Caki2 (cell line): ENCODE measurements at regions not wholly inside any gene's neighbourhood (a gene's known extent, or its start where the extent isn't known, plus 50 kb on each side); places are given as distances from the start of the nearest gene placed in this dataset.
A peak's percentile ranks its signal among the peaks of the same experiment; 100 is the strongest.
"Not testable (repeated sequence)": the region's sequence is repeated elsewhere in the genome, so short reads cannot be mapped to it uniquely, and the experiment has no call there.

Source experiments
- DNase-seq: peaks from one replicate; pipeline ENCODE4 v3.0.0-alpha.2; 2015; ENCODE audit warnings: low read depth
- in situ Hi-C: cut with HindIII; loops from 2 replicates; pipeline ENCODE4 v1.10.0; 2016; ENCODE audit warnings: low sequenced_read_pairs, low pct_unique_long_range_greater_than_20kb, mixed read lengths

DNA sequence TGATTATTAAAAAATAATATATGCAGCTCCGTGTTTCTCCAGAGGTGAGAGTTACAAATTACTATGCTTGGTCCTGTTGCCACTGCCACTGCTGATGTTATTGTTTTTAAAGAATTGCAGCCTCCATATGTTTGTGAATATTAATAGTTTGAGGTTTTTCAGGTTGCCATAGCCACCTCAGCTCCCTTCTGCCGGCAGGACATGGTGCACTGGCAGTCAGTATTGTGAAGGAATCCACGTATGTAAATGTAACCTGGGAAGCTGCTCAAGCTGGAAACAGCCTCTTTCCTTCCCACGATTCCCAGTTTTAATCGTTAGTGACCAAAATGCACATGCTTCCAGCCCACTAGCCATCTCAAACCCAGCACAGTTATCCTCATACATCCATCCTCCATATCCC lies 184.4 kb upstream of the CCNG1 start:
- in situ Hi-C loops: no loop called here
- DNase-seq: no peak

GRCh38 chr5:163259495-163259894 lies 177.9 kb upstream of the CCNG1 start:
- DNase-seq: no peak
- in situ Hi-C loops: no loop called here

DNA sequence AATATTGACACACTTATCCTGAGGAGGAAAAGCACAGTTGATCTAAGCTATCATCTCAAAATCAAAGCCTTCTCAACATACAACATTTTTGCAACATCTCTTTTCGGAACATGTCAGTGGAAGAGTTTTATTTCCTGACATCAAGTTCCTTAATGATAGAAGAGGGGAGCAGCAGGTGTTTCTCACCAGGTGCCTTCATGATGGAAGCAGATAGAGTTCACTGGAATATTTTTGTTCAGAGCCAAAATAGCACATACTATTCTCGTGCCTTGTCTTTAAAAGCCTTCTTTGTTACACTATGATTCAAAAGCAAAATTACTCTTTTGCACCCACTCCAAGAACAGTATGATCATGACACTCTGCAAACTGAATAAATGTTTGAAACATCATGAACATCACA lies 176.9 kb upstream of the CCNG1 start:
- in situ Hi-C loops: no loop called here
- no peak for DNase-seq

DNA sequence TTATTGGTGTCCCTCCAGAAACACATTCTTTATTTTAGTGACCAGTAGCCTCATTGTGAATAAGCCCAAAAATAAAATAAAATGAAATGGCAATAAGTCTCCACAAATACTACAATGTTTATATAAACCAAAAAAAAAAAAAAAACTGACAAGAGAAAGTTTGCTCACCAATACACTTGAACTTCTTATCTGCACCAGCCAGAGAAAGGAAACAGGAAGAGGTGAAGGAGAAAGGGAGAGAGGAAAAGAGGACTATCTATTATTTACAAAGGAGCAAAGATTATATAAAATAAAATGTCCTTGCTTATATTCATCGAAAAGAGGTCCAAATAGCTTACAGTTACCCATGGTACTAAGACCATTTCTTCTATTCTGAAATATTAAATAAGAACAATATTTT lies 176.4 kb upstream of the CCNG1 start:
- in situ Hi-C loops: no loop called here
- no peak for DNase-seq

- DNase-seq: no peak
These were observed 175.6 kb upstream of the CCNG1 start for GRCh38 chr5:163261647-163262269.

DNA sequence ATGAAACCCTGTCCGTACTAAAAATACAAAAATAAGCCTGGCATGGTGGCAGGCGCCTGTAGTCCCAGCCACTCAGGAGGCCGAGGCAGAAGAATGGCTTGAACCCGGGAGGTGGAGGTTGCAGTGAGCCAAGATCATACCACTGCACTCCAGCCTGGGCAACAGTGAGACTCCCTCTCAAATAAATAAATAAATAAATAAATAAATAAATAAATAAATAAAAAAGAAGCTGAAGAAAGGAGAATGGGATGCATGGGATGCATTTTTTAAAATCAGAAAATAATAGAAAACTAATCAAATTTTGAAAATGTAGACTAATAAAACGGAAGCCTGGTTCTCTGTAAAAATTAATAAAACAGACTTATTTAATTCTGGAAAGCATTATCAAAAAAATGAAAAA lies 171.1 kb upstream of the CCNG1 start:
- in situ Hi-C loops, DNase-seq: not testable (repeated sequence)

More at GRCh38 chr5:163261647-163262269, 175.6 kb upstream of the CCNG1 start:
- in situ Hi-C loops: no loop called here

GRCh38 chr5:163269624-163270023 lies 167.8 kb upstream of the CCNG1 start:
- DNase-seq: peak; percentile 4
- in situ Hi-C loops: no loop called here

DNA sequence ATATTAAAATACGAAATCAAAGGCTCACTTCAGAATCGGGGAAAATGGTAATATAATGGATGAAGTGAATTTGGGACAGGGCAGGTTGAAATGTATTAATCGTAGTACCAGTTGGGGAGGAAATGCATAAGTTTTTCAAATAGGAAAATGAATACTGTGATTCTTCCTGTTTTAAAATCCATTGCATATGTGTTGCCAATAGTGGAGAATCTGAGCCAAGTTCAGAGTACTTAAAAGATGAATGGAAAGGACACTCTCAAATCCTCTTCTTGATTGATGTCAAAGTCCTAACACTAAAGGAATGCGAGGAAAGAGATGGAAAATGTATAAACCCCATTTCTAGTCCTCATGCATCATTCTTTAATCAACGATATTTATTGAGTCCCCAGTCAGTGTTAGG lies 160.9 kb upstream of the CCNG1 start:
- in situ Hi-C loops: no loop called here
- no peak for DNase-seq

DNA sequence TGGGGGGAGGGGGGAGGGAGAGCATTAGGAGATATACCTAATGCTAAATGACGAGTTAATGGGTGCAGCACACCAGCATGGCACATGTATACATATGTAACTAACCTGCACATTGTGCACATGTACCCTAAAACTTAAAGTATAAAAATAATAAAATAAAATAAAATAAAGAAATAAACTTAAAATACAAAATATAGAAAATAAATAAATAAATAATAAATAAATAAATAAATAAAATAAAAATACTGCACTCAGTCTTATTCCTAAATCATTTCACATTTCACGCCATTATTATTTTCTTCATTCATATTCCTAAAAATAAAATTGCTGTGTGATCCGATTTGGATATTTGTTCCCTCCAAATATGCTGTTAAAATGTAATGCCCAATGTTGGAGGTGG lies 156.5 kb upstream of the CCNG1 start:
- in situ Hi-C loops, DNase-seq: not testable (repeated sequence)

DNA sequence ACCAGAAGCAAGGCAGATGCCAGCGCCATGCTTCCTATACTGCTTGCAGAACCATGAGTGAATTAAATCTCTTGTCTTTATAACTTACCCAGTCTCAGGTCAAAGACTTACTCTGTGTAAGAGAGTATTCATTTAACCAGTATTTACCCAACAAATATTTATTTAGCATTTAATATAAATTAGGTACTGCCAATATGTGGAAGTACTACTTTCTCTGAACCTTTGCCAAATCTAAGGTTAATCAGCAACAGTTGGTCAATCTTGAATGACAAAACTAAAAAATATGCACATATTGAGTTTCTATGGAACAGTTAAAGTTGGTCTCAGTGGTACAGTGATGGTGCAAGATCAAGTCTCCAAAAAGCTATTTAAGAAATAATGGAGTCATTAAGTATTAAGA lies 155.9 kb upstream of the CCNG1 start:
- DNase-seq: no peak
- in situ Hi-C loops: no loop called here

- in situ Hi-C loops: no loop called here
- DNase-seq: no peak
These were observed 143.6 kb upstream of the CCNG1 start for GRCh38 chr5:163293836-163294235.

DNA sequence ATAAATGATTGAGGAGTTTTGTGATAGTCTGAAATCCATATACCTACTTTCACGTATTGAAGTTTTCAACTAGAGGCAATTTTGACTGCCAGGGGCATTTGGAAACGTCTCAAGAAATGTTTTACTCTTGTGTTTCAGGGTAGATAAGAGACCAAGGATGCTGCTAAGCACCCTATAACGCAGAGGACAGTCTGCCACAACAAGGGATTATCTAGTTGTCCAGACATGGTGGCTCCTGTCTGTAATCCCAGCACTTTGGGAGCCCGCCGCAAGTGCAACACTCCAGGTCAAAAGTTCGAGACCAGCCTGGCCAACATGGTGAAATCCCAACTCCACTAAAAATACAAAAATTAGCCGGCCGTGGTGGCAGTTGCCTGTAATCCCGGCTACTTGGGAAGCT lies 133.7 kb upstream of the CCNG1 start:
- in situ Hi-C loops: no loop called here
- DNase-seq: no peak

DNA sequence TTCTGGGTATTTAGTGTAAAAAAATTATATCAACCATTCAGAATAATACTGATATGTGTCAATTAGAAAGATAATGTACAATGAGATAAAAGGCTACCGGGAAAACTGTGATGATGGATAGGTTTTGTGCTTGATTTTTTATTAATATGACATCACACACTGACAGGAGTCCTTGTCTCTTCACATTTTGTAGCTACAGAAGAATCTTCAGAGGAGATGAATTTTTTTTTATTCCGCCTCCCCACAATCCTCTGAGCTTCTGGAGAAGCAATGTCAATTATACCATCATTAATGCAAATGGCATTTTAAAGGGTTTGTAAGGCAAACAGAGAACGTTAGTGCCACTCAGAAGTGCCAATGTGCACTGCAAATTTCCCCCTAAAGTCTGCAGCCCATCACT lies 131.7 kb upstream of the CCNG1 start:
- no peak for DNase-seq
- in situ Hi-C loops: no loop called here

- peak; percentile 10 for DNase-seq
- in situ Hi-C loops: no loop called here
These were observed 131.0 kb upstream of the CCNG1 start for GRCh38 chr5:163306421-163306820.

GRCh38 chr5:163309914-163310313 lies 127.5 kb upstream of the CCNG1 start:
- no peak for DNase-seq
- in situ Hi-C loops: no loop called here

GRCh38 chr5:163310997-163311396 lies 126.4 kb upstream of the CCNG1 start:
- in situ Hi-C loops: no loop called here
- no peak for DNase-seq

DNA sequence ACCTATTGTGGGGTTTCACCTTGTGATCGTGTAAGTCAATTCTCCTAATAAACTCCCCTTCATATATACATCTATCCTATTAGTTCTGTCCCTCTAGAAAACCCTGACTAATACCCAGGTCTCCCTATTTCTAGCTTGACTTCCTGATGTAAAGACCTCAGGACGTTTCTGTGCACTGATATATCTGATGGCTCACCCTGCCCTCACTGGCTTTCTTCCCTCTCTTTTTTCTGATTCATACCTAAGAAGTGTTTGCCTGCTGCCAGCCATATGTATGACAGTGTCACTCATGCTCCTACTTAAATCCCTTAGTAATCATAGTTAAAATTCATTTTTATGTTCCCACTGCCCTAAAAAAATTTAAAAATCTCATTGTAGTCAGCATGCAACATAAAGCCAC lies 124.8 kb upstream of the CCNG1 start:
- in situ Hi-C loops: no loop called here

DNA sequence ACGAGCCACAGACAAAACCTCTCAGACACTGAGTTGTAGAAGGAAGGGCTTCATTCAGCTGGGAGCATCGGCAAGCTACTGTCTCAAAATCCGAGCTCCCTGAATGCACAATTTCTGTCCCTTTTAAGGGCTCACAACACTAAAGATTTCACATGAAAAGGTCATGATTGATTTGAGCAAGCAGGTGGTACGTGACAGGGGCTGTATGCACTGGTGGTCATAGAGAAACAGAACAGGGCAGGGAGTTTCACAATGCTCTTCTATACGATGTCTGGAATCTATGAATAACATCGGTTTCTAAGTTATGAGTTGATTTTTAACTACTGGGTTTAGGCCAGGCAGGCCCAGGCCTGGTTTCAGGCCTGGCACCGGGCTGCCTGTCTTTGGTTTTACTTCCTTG lies 124.3 kb upstream of the CCNG1 start:
- in situ Hi-C loops, DNase-seq: not testable (repeated sequence)

More for the DNA sequence above, 124.8 kb upstream of the CCNG1 start:
- DNase-seq: no peak

GRCh38 chr5:163316374-163316773 lies 121.0 kb upstream of the CCNG1 start:
- DNase-seq, in situ Hi-C loops: not testable (repeated sequence)

GRCh38 chr5:163318707-163319106 lies 118.7 kb upstream of the CCNG1 start:
- in situ Hi-C loops: no loop called here
- no peak for DNase-seq

GRCh38 chr5:163321511-163321910 lies 115.9 kb upstream of the CCNG1 start:
- DNase-seq: no peak
- in situ Hi-C loops: no loop called here
